GM21529 (cell line): ENCODE measurements at regions not wholly inside any gene's neighbourhood (a gene's known extent, or its start where the extent isn't known, plus 50 kb on each side); places are given as distances from the start of the nearest gene placed in this dataset.
"Not testable (repeated sequence)": the region's sequence is repeated elsewhere in the genome, so short reads cannot be mapped to it uniquely, and the experiment has no call there.

Experiments used
- ATAC-seq: cut with Tn5 transposase; IDR thresholded peaks from one replicate; pipeline ENCODE4 v1.9.1; 2021; ENCODE audit not compliant: unreplicated experiment

GRCh38 chr13:110809871-110810486 is 96.5 kb downstream of the ING1 start:
- no peak for ATAC-seq

DNA sequence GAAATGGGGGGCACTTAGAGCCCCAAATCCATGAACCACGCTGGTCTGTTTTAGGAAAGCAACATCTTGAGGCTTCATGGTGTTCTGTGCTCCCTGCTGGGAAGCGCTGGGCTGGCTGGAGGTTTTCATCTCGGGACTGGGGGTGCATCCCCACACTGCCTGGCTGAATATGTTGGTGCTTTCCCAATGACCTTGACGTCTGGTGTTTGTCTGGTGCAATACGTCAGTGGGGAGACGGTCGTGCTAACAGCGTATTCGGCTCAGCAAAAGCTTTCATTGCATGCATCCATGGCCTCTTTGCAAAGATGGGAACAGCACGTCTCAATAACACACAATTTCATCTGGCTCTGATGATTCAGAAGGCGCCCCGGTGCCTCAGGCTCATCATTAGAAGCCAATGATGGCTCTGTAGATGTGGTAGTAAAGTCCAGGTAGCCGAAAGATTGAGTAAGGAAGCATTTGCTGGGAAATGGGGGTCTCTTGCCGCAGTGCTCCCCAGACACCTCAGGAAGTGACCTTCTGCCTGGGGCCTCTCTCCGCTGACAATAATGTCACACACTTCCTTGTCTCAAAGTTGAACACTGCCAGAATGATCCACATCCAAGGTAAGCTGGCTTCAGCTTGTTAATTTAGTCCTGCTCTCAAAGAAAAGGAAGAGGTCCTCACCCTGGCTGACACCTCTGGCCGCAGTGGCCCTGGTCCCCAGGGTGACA is 97.7 kb downstream of the ING1 start:
- ATAC-seq: no peak

- ATAC-seq: no peak
Observed at GRCh38 chr13:110811771-110812120, 98.2 kb downstream of the ING1 start.

DNA sequence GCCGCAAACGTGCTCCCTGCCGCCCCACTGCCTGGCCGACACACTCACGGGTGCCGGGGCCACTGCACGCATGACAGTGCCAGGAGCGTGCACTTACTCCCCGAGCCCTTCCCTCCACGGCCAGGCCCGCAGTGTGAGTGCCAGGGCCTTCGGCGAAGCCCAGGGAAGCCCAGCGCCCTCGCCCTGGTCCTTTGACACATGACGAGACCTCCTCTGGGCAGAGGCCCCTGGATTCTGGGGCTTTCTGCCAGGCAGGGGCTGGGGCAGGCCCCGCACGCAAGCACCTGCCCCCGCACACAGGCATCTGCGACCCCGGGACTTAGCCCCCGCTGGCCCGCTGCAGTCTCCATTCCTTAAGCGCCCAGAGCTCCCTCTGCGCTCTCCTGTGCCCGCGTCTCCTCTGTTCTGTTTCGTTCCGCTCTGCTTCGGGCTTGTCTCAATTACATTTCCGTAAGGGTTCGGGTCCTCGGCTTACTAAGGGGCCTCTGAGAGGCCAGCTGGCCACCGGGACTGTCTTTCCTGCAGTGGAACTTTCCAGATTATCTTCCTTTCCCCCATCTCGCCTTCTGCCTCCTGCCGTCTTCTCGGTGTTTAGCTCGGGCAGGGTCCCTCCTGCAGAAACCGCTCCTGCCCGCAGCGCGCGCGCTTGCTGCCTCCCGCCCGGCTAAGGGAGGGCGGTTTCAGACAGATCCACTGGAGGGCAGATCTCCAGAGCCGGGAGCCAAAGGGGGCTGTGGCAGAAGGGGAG is 98.8 kb downstream of the ING1 start:
- ATAC-seq: no peak

GRCh38 chr13:110812869-110813645 is 99.6 kb downstream of the ING1 start:
- ATAC-seq: no peak

DNA sequence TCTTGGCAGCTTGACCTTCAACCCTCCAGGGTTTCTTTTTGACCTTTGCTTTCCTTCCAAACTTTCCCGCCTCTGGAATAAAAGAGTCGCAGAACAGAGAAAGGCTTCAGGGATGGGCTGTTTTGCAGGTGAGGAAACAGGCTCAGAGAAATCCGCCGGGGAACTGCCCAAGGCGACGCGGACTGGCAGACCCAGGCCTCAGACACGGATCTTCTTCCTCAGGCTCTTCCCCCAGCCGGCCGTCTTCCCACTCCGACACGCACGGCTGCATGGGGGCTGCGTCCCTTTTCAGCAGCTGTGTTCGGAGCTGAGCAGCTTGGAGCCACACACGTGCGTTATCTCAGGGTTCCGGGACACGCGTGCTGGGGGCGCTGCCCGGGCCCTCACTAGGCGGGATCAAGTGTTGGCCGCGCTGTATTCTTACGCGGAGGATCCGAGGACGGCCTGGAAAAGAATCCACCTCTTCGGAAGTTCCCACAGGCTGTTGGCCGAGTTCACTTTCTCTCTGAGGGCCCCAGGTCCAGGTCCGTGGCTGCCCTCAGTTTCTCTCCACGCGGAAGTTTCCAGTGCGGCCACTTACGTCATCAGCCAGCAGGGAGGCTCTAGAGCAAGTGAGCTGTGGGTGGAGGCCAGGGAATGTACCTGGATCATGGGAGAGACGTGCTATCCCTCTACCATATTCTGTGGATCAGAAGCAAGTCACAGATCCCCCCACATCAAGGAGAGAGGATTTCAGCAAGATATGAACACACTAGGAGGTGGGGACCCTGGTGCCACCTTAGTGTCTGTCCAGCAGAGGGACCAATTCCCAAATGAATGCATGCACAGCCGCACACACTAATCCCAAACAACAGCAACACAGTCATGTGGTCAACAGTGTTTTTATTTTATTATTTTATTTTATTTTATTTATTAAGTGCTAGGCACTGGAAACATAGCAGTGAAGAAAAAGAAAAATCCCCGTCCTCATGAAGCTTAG is 100.4 kb downstream of the ING1 start:
- no peak for ATAC-seq

- ATAC-seq: no peak
Observed at GRCh38 chr13:110815471-110816204, 99.2 kb downstream of the ANKRD10 start.

DNA sequence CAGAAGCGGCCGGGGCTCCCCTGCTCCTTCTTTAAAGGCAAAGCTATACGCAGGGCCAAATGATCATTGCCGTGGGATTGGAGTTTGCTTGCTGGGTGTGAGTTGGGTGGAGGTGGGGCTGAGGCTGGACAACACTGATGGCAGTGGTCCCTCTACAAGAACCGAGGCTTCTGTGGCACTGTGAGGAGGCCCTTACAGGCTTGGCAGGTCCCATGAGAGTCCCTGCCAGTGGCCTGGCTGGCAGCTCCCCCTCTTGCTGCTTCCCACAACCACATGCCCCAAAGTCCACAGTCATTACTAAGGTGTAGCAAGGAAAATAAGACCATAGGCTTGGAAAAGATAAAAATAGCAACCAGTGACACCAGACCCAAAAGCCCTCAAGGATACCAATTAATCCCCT is 98.4 kb downstream of the ANKRD10 start:
- no peak for ATAC-seq

DNA sequence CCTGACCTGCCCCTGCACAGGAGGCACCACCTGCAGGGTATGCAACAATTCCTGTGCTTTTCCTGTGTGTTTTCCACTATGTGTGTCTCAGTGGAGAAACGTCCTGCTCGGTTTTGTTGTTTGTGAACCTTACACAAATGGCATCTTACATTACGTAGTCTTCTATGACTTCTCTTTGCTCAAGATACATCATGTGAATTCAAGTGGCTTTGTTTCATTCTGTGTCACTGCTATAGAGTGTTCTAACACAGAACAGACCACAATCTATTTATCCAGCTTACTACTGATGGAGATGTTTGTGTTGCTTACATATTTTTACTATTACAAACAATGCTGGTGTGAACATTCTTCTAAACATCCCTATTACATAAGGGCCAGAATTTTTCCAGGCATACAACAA is 97.7 kb downstream of the ANKRD10 start:
- ATAC-seq: no peak

- ATAC-seq: no peak
Observed at GRCh38 chr13:110818747-110819146, 96.1 kb downstream of the ANKRD10 start.

DNA sequence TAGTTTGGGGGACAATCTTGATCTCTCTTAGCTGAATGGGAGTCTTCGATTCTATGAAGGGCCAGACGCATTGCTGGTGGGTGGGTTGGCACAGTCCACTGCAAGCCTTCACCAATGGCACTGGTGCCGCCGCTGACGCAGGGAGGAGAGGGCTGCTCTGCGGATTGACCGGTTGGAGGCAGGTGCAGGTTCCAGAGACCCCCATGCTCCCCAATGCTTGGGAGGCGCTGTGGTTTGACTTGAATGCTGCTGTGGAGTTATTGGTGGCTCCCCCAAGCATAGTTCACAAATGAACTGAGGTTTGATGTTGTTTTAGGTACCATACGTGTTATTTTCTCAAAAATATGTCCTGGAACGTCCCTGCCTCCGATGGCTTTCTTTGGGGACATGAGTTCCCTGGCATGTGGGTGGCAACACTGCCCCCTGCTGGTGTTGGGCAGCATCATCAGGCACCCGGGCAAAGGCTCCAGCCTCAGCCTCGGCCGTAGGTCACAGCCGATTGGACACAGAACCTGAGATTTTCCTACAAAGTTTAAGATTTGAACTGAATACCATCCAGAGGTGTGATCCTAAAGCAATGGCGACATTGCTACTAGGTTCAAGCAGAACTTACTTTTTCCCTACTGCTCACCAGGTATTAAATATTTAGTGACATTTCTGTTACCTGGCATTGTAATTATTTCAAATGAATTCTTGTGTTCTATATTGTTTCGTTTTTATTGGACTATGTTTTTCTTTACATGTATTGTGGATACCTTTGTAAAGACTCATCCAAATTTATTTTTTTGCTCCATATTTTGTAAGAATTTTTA is 95.5 kb downstream of the ANKRD10 start:
- peak; percentile 90 for ATAC-seq

- ATAC-seq: no peak
Observed at GRCh38 chr13:110820322-110820721, 94.5 kb downstream of the ANKRD10 start.

DNA sequence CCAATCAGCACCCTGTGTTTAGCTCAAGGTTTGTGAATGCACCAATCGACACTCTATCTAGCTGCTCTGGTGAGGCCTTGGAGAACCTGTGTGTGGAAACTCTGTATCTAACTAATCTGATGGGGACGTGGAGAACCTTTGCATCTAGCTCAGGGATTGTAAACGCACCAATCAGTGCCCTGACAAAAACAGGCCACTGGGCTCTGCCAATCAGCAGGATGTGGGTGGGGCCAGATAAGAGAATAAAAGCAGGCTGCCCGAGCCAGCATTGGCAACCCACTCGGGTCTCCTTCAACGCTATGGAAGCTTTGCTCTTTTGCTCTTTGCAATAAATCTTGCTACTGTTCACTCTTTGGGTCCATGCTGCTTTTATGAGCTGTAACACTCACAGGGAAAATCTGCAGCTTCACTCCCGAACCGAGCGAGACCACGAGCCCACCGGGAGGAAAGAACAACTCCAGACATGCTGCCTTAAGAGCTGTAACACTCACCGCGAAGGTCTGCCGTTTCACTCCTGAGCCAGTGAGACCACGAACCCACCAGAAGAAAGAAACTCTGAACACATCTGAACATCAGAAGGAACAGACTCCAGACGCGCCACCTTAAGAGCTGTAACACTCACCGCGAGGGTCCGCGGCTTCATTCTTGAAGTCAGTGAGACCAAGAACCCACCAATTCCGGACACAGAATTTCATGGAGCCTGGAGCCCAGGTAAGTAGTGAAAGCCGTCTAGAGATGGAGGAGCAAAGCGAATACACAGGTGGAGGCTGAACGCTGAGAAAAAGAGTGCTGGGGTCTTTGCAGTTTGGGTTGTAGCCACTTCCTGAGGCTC is 92.8 kb downstream of the ANKRD10 start:
- ATAC-seq: not testable (repeated sequence)

- no peak for ATAC-seq
Observed at GRCh38 chr13:110822669-110822945, 92.3 kb downstream of the ANKRD10 start.

DNA sequence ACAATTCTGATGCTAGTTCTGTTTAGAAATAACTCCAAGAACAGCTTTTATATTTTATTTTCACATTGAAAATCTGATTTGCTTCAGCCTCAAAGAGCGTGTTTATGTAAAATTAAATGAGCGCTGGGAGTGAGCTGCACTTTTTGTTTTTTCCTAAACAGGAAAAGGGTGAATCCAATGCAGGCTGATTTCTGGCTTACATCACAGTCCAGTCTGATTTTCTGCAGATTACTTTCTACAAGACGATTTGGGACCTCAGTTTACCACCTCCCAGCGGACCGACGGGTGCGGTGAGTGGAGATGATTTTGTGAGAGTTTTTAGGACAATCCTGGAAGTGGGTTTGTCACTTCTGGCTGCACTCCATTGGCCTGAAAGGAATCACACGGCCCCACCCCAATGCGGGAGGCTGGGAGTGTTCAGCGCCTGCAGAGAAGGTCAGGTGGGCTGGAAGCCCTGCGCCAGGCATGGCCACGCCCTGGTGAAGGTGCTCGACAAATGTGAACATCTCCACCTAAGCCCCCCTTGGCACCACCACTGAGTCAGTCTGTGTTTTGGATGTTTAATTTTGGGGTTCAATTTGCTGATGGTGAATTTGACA is 90.1 kb downstream of the ANKRD10 start:
- no peak for ATAC-seq

DNA sequence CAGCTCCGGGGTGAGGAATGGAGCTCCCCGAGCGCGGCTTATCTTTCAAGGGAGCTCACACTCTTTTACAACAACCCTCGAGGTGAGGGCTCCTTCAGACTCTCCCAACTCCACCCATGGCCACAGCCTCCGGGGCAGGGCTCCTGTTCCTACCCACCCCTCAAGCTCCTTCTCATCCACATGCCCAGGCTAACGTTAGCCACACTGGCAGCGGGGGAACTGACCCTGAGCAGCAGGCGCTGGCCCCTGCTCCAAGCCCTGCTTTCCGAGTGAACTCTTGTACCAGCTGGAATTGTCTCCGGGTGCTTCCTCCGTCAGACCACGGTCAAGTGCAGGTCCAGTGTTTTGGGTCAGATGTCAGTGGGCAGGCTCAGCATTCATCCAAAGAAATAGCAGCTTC is 89.4 kb downstream of the ANKRD10 start:
- ATAC-seq: no peak

DNA sequence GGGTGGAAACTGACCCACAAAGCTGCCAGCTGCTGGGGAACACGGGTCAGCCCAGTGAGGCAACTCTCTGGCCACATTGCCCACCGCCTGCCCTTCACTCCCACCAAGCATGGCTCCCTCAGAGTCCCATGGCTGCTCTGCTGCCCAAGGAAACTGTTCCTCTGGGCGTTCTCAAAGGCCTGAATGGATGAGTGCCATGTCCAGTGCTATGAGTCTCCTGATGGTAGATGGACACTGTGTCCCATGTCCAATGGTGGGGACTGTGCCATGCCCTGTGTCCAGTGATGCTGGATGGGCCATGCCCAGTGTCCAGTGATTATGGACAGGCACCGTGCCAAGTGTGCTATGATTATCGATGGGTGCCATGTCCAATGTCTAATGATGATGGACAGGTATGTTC is 88.8 kb downstream of the ANKRD10 start:
- no peak for ATAC-seq
